Fibroblast of gingiva (primary cell): ENCODE measurements at regions not wholly inside any gene's neighbourhood (a gene's known extent, or its start where the extent isn't known, plus 50 kb on each side); places are given as distances from the start of the nearest gene placed in this dataset.
"Not testable (repeated sequence)": the region's sequence is repeated elsewhere in the genome, so short reads cannot be mapped to it uniquely, and the experiment has no call there.

Experiments used
- DNase-seq: peaks from one replicate; pipeline ENCODE4 v3.0.0-alpha.2; 2011; ENCODE audit warnings: low read depth

GRCh38 chr5:18732556-18733479 lies 1098.6 kb downstream of the TAF11L14 start:
- DNase-seq, result no peak

DNA sequence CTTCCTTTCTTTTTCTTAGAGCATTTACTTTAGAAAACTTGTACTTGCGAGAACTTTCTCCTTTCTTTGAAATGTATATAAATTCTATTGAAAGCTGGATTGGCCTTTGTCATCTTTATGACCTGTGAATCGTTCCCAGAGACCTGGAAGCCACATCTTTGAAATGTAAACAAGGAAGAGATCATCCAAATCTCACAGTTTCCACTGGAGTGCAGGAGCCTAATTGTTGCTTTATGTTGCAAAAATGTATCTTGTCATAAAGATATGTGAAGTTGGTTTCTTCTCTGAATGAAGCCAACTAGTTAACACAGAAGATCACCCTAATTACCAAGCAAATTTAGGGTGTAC lies 1101.8 kb downstream of the TAF11L14 start:
- DNase-seq, result no peak

- DNase-seq, result not testable (repeated sequence)
Observed at GRCh38 chr5:18736736-18737135, 1102.5 kb downstream of the TAF11L14 start.

DNA sequence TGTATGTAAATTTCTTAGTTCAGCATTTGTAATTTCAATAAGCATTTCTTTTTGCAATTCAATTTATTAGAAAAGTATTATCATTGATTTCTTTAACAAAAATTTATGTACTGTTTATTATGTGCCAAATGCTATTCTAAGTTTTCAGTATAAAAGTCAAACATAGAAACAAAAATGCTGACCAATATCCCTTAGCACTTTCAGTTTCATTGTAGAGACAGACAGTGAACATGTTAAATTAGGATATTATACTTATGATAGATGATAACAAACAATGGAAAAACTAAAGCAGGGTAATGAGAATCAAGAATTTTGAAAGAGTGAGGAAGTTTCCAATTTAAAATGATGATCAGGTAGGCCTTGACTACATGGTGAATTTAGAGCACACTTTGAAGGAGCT lies 1106.0 kb downstream of the TAF11L14 start:
- no peak for DNase-seq

DNA sequence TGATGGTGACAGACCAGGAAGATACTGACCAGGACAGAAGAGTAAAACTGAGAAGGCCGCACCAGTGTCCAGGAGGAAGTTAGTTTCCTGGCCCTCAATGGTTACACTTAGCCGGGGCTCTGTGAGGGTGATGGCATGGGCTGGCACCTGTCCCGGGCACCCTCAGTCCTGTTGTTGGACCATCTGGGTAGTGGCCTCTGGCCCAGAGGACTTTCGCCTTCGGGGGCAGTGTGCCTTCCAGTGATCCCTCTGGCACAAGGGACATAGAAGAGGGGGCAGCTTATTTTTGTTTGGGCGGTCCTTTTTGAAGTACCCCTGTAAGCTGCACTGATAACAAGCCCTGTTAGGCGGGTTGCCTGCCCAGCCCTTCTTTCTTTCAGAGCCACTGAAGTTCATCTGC lies 1108.6 kb downstream of the TAF11L14 start:
- DNase-seq, result no peak

- no peak for DNase-seq
Observed at GRCh38 chr5:18744441-18744840, 1110.2 kb downstream of the TAF11L14 start.

- no peak for DNase-seq
Observed at GRCh38 chr5:18745042-18745987, 1111.1 kb downstream of the TAF11L14 start.

DNA sequence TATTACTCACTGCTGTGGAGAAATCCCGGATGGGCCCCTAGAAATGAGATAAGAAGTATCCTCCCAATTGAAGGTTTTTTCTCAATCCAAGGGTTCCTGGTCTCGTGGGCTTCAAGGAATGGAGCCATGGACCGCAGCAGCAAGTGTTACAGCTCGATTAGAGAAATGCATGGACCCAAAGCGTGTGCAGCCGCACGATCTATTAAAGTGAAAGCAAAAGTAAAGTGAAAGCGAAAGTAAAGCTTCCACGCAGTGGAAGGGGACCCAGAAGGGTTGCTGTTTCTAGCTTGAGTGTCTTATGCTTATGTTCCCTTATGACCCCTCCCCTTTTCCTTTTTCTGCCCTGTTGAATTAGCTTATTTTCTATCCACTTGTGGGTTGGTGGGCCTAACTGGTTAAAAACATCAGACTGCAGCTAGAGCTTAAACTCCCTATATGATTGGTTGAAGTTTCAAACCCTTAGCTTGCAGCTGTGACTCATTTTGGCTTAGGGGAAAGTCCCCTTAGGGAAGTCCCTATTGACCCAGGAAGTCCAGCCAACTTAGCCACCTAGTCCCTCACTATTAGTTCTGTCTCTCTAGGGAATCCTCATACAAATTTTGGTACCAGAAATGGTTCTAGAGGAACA lies 1111.8 kb downstream of the TAF11L14 start:
- no peak for DNase-seq

DNA sequence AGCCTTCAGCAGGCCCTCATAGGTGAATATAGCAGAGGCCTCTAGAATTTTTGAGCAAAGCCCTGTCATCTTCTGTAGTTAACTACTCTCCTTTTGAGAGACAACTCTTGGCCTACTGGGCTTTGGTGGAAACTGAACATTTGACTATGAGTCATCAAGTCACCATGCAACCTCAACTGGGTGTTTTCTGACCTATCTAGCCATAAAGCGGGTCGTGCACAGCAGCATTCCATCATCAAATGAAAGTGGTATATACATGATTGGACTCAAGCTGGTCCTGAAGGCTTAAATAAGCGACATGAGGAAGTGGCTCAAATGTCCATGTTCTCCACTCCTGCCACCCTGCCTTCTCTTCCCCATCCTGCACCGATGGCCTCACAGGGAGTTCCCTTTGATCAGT lies 1115.5 kb downstream of the TAF11L14 start:
- DNase-seq, result no peak

- DNase-seq, result no peak
Observed at GRCh38 chr5:18752317-18752716, 1118.1 kb downstream of the TAF11L14 start.

- no peak for DNase-seq
Observed at GRCh38 chr5:18754201-18754600, 1119.9 kb downstream of the TAF11L14 start.

DNA sequence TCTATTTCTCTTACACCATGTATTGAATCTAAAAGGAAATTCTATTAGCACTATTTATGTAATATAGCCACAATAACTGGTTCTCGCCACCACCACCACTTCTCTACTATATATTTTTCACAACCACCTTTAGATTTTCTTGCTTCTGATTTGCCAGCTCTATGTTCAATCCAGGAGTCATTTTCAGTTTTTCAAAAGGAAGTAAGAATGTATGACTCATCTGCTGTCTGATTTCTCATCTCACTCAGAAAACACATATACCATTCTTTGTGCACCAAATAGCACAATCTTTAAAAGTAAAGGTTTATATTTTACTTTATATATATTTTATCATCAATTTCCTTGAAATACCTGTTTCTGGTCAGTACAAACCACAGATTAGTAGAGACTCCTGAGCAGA lies 1127.5 kb downstream of the TAF11L14 start:
- DNase-seq, result no peak

- no peak for DNase-seq
Observed at GRCh38 chr5:18764161-18764560, 1129.9 kb downstream of the TAF11L14 start.

DNA sequence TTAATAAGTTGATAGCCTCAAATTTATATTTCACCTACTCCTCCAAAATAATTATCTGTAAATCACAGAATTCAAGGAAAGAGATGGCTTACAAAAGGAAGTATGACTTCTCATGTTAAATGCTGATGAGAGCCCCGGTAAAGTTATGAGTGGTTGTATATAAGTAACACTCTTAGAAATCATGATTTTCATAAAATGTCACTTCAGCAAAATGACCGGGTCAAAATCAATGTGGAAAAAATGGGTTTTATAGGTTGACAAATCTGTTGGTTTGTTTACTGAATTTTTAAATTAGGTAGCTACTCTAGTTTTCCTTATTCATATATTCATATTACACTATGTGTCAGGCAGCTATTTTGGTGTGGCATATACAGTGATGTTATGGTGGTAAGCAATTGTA lies 1131.0 kb downstream of the TAF11L14 start:
- no peak for DNase-seq

GRCh38 chr5:18771097-18771610 lies 1136.9 kb downstream of the TAF11L14 start:
- DNase-seq, result no peak

- DNase-seq, result no peak
Observed at GRCh38 chr5:18772475-18772874, 1138.2 kb downstream of the TAF11L14 start.

DNA sequence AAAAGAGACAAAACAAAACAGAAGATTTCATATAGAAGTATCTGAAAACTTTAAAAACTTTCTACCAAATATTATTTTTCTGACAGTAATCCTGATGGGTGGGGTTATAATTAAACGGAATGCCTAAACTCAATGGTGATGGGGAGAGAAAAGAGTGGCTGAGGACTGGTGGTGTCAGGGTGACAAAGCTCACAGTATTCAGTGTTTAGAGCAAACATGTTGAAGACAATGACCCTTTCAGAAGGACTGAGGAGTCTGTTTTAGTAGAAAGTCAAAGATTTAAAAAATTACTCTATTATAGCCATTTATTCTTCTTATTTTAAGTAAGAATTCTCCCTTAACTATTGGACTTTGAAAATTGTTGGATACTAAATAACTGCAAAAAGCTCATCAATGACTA lies 1144.0 kb downstream of the TAF11L14 start:
- no peak for DNase-seq

DNA sequence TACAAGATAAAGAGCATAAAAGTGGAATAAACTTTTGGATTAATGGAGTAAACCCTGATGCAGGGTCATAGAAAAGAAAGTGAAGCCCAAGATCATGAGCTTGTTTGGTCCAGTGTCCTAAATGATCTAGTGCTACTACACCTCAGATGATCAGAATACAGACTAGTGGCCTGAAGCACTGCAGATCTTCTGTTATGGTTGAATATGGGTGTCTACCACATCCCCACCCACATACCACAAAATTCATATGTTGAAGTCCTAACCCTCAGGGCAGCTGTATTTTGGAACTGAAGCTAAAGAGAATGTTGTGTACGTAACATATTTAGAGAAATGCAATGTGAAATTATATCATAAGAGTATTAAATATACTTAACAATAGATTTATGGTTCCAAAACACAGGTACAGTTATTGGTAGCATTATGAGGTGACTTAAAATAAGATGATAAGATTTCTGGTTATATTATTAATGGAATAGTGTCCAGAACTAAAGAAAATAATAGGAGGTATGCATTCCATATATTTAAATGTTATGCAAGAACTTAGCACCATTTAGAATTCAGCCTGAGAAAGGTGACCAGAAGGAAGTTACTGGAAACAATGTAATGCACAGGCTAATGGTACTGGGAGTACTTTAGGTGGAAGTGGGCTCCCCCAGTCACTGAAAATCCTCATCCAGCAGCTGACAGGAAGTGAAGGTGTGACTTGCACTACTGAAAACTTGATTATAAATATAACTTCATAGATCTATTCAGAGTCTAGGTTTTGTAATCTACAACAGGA lies 1155.1 kb downstream of the TAF11L14 start:
- DNase-seq, result no peak

DNA sequence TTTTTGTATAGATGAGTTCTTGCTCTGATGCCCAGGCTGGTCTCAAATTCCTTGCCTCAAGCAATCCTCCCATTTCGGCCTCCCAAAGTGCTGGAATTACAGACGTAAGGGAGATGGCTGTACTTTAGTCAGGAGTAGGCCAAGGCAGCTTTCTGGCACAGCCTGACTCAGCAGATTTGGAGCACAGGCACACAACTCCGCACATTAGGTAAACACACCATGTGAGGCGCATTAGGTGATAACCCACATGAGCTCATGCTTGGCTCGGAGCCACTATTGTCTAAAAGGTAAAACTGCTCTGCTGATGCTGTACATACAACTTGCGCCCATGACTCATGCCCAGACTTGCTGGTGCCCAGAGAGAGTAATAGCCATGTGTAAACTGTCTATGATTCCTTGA lies 1157.9 kb downstream of the TAF11L14 start:
- DNase-seq, result no peak

DNA sequence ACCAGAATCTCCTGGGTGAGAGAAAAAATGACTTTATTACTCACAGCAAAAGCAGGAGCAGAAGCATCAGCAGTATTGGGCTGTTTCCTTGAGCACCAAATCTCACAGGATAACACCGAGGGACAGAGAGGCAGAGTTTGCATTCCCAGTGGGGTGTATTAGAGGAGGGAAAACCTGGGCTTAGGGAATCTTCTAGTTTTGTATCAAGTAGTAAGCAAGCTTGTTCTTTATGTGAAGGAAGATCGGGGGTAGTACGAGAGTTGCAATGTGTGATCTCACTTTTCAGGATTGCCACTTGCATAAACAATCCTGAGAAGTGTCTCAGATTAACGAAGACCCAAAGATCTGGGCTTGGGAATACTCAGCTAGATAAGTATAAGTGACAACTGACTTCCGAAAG lies 1163.0 kb downstream of the TAF11L14 start:
- DNase-seq, result no peak

DNA sequence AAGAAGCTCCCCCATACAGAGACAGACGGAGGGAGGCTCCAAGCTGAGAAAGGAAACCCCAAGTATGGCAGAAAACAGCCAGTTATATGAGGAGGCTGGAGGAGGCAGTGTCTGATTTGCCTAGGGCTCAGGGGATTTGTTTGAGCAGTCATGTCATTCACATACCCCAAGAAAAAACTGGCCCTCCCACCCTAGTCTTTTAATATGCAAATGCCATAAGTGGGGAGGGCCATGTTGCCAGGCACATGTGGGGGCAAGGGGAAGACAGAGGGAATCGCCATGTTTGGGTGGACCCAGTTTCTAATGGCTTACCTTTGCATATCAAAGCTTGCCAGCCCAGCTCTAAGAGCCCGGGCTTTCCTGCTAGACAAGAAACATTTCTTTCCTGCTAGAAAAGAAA lies 1163.8 kb downstream of the TAF11L14 start:
- DNase-seq, result no peak
